C4-2B (cell line): ENCODE measurements at regions not wholly inside any gene's neighbourhood (a gene's known extent, or its start where the extent isn't known, plus 50 kb on each side); places are given as distances from the start of the nearest gene placed in this dataset.
"Not testable (repeated sequence)": the region's sequence is repeated elsewhere in the genome, so short reads cannot be mapped to it uniquely, and the experiment has no call there.

Experiments
- H3K27ac ChIP-seq: fragments of 450-650 bp; 2 replicates; pipeline ENCODE4 v1.5.1; 2017
- ZFX ChIP-seq: fragments of 450-650 bp; IDR thresholded peaks from 2 replicates; pipeline ENCODE4 v1.6.1; 2017
- TF ChIP-seq, protein P1 (sequence below): fragments of 450-650 bp; conservative IDR thresholded peaks from 2 replicates; pipeline ENCODE4 v1.5.1; 2017; ENCODE audit warnings: mild to moderate bottlenecking

- no peak overlapping the region for H3K27ac ChIP-seq
- TF ChIP-seq, protein P1, sequence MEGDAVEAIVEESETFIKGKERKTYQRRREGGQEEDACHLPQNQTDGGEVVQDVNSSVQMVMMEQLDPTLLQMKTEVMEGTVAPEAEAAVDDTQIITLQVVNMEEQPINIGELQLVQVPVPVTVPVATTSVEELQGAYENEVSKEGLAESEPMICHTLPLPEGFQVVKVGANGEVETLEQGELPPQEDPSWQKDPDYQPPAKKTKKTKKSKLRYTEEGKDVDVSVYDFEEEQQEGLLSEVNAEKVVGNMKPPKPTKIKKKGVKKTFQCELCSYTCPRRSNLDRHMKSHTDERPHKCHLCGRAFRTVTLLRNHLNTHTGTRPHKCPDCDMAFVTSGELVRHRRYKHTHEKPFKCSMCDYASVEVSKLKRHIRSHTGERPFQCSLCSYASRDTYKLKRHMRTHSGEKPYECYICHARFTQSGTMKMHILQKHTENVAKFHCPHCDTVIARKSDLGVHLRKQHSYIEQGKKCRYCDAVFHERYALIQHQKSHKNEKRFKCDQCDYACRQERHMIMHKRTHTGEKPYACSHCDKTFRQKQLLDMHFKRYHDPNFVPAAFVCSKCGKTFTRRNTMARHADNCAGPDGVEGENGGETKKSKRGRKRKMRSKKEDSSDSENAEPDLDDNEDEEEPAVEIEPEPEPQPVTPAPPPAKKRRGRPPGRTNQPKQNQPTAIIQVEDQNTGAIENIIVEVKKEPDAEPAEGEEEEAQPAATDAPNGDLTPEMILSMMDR: no peak
- TF ChIP-seq ZFX: no peak
Measured at GRCh38 chr12:112682586-112682985, 109.0 kb upstream of the RPH3A start.

GRCh38 chr12:112684742-112685141, 106.8 kb upstream of the RPH3A start:
- H3K27ac ChIP-seq: no peak overlapping the region
- TF ChIP-seq, protein P1: no peak
- no peak for TF ChIP-seq ZFX

DNA sequence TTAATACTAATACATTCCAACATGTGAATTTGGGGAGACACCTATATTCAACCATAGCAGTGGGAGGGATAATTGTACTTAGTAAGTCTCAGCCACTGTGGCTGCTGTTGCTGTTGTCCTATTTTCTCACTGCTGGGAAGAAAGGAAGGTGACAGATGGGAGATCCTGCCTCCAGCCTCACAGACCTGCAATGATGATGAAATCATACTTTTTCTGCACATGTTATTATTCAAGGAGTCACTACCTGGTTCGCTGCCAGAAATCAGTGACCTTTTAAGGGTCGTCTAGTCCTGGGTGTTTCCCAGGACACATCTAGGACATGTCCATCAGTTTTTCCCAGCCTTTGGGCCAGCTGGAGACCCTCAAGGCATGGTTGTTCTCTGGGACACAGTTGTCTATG, 106.2 kb upstream of the RPH3A start:
- H3K27ac ChIP-seq: no peak overlapping the region
- TF ChIP-seq ZFX: no peak
- TF ChIP-seq, protein P1: no peak

GRCh38 chr12:112686373-112686772, 105.2 kb upstream of the RPH3A start:
- no peak for TF ChIP-seq ZFX
- TF ChIP-seq, protein P1: no peak
- no peak overlapping the region for H3K27ac ChIP-seq

GRCh38 chr12:112694065-112694464, 97.5 kb upstream of the RPH3A start:
- TF ChIP-seq, protein P1: no peak
- no peak for TF ChIP-seq ZFX
- no peak overlapping the region for H3K27ac ChIP-seq

DNA sequence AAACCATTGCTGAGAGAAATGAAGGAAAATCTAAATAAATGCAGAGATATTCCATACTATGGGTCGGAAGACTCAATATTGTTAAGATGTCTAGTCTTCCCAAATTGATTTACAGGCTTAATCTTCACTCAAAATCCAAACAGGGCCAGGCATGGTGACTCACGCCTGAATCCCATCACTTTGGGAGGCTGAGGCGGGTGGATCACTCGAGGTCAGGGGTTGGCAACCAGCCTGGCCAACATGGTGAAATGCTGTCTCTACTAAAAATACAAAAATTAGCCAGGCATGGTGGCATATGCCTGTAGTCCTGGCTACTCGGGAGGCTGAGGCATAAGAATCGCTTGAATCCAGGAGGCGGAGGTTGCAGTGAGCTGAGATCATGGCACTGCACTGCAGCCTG, 94.1 kb upstream of the RPH3A start:
- not testable (repeated sequence) for H3K27ac ChIP-seq

DNA sequence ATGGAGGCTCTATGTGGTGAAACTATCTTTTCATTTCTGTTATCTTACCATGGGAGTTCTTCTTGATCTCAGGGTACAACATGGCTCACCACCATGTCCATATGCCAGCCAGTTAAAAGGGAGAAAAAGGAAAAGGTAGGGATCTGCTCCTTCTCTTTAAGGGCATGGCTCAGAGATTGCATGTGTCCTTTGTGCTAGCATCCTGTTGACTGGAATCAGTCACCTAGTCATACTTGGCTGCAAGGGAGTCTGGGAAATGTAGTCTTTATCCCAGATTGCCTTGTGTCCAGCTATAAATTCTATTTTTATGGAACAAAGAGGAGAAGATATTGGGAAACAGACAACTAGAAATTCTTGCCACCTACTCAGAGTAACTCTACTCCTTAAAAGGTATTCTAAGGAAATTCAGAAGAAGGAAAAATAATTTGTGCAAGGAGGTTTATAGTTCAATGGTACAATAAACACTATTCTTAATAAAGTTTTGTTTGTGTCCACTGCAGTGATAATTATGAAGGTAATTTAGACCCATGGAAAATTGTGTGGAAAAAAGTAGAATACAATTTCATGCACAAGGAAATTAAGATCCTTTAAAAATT, 86.4 kb upstream of the RPH3A start:
- H3K27ac ChIP-seq: no peak overlapping the region
- TF ChIP-seq, protein P1: no peak
- TF ChIP-seq ZFX: no peak

DNA sequence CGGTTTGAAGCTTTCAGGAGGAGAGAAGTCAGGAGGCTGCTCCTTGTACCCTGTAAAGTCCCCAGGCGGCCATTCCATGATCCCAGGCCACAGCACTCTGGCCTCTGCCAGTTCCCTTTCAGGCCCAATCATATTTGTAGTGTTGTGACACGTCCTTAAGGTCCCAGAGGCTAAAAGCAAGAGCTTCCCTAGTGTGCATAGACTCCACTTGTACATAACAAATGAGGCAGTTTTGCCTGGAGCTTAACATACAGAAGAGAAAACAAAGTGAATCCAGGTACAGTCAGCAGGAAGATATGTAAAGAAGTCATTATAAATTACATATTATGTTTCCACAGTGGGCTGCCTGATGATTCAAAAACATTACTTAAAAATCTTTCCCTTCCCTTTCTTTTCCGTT, 81.1 kb upstream of the RPH3A start:
- TF ChIP-seq, protein P1: no peak
- TF ChIP-seq ZFX: no peak
- no peak overlapping the region for H3K27ac ChIP-seq
